ENCODE measurements at regions not wholly inside any gene's neighbourhood (a gene's known extent, or its start where the extent isn't known, plus 50 kb on each side); places are given as distances from the start of the nearest gene placed in this dataset.

GRCh38 chr10:9625304-9625703 lies 1392.4 kb upstream of the CELF2 start:
- TF ChIP-seq, protein P1, sequence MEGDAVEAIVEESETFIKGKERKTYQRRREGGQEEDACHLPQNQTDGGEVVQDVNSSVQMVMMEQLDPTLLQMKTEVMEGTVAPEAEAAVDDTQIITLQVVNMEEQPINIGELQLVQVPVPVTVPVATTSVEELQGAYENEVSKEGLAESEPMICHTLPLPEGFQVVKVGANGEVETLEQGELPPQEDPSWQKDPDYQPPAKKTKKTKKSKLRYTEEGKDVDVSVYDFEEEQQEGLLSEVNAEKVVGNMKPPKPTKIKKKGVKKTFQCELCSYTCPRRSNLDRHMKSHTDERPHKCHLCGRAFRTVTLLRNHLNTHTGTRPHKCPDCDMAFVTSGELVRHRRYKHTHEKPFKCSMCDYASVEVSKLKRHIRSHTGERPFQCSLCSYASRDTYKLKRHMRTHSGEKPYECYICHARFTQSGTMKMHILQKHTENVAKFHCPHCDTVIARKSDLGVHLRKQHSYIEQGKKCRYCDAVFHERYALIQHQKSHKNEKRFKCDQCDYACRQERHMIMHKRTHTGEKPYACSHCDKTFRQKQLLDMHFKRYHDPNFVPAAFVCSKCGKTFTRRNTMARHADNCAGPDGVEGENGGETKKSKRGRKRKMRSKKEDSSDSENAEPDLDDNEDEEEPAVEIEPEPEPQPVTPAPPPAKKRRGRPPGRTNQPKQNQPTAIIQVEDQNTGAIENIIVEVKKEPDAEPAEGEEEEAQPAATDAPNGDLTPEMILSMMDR (IDR thresholded peaks at IDR 0.05) = no peak
- no peak for TF ChIP-seq EZH2phosphoT487 (IDR thresholded peaks at IDR 0.05)

All from neural progenitor cell (in vitro differentiated cells).